Endometrium (tissue), 2 donors: ENCODE measurements at regions not wholly inside any gene's neighbourhood (a gene's known extent, or its start where the extent isn't known, plus 50 kb on each side); places are given as distances from the start of the nearest gene placed in this dataset.
"Not testable (repeated sequence)": the region's sequence is repeated elsewhere in the genome, so short reads cannot be mapped to it uniquely, and the experiment has no call there.

ENCODE experiments used
- FAIRE-seq: peaks from 2 replicates; lab custom pipeline; 2012; peaks lifted over from hg19 to GRCh38; lab: Jason Lieb, UNC
- donor health status: control.
- donor health status: control.

GRCh38 chr10:29214551-29214950 lies 74.3 kb upstream of the LYZL1 start:
- FAIRE-seq = no peak

- no peak for FAIRE-seq
Measured at GRCh38 chr10:29217292-29217738, 71.6 kb upstream of the LYZL1 start.

- no peak for FAIRE-seq
Measured at GRCh38 chr10:29223326-29223725, 65.5 kb upstream of the LYZL1 start.

GRCh38 chr10:29224631-29225030 lies 64.2 kb upstream of the LYZL1 start:
- no peak for FAIRE-seq

GRCh38 chr10:29227201-29227600 lies 61.7 kb upstream of the LYZL1 start:
- no peak for FAIRE-seq

- FAIRE-seq = no peak
Measured at GRCh38 chr10:29228562-29228961, 60.3 kb upstream of the LYZL1 start.

GRCh38 chr10:29229258-29229705 lies 59.6 kb upstream of the LYZL1 start:
- FAIRE-seq = no peak

- FAIRE-seq = not testable (repeated sequence)
Measured at GRCh38 chr10:29236910-29237309, 52.0 kb upstream of the LYZL1 start.

GRCh38 chr10:29237786-29238185 lies 51.1 kb upstream of the LYZL1 start:
- FAIRE-seq = no peak

GRCh38 chr10:29238523-29239135 lies 50.2 kb upstream of the LYZL1 start:
- no peak for FAIRE-seq
